Stimulated activated naive CD4-positive, alpha-beta T cell treated with Interleukin-2 at 50 U/mL for 16 hours (primary cell): ENCODE measurements at regions not wholly inside any gene's neighbourhood (a gene's known extent, or its start where the extent isn't known, plus 50 kb on each side); places are given as distances from the start of the nearest gene placed in this dataset.

Experiments
- DNase-seq: peaks from one replicate; lab custom pipeline; 2025; lab: John Stamatoyannopoulos, UW

GRCh38 chr13:105787632-105788031 is 747.8 kb downstream of the EFNB2 start:
- DNase-seq: no peak

GRCh38 chr13:105785436-105785835 is 750.0 kb downstream of the EFNB2 start:
- no peak for DNase-seq

- no peak for DNase-seq
Measured at GRCh38 chr13:105783261-105783660, 752.2 kb downstream of the EFNB2 start.

GRCh38 chr13:105778196-105778595 is 757.3 kb downstream of the EFNB2 start:
- no peak for DNase-seq

- DNase-seq: no peak
Measured at GRCh38 chr13:105774739-105775460, 760.6 kb downstream of the EFNB2 start.

GRCh38 chr13:105773863-105774538 is 761.5 kb downstream of the EFNB2 start:
- no peak for DNase-seq

- DNase-seq: no peak
Measured at GRCh38 chr13:105773241-105773640, 762.2 kb downstream of the EFNB2 start.

GRCh38 chr13:105764486-105764885 is 771.0 kb downstream of the EFNB2 start:
- no peak for DNase-seq

GRCh38 chr13:105763851-105764250 is 771.6 kb downstream of the EFNB2 start:
- DNase-seq: no peak

GRCh38 chr13:105762096-105762495 is 773.4 kb downstream of the EFNB2 start:
- no peak for DNase-seq

- DNase-seq: no peak
Measured at GRCh38 chr13:105758918-105759860, 776.3 kb downstream of the EFNB2 start.

GRCh38 chr13:105740739-105741138 is 794.7 kb downstream of the EFNB2 start:
- no peak for DNase-seq

GRCh38 chr13:105737688-105738087 is 797.8 kb downstream of the EFNB2 start:
- DNase-seq: no peak

- no peak for DNase-seq
Measured at GRCh38 chr13:105735281-105735680, 800.2 kb downstream of the EFNB2 start.

- no peak for DNase-seq
Measured at GRCh38 chr13:105732806-105733529, 802.5 kb downstream of the EFNB2 start.

- no peak for DNase-seq
Measured at GRCh38 chr13:105725887-105726286, 809.6 kb downstream of the EFNB2 start.

GRCh38 chr13:105721016-105721415 is 814.4 kb downstream of the EFNB2 start:
- DNase-seq: no peak

- no peak for DNase-seq
Measured at GRCh38 chr13:105719859-105720258, 815.6 kb downstream of the EFNB2 start.

GRCh38 chr13:105709181-105709580 is 826.3 kb downstream of the EFNB2 start:
- DNase-seq: no peak

- DNase-seq: no peak
Measured at GRCh38 chr13:105703843-105704242, 831.6 kb downstream of the EFNB2 start.

- no peak for DNase-seq
Measured at GRCh38 chr13:105702441-105702840, 833.0 kb downstream of the EFNB2 start.

GRCh38 chr13:105692769-105693168 is 842.7 kb downstream of the EFNB2 start:
- no peak for DNase-seq
